Naive thymus-derived CD4-positive, alpha-beta T cell (primary cell): ENCODE measurements at regions not wholly inside any gene's neighbourhood (a gene's known extent, or its start where the extent isn't known, plus 50 kb on each side); places are given as distances from the start of the nearest gene placed in this dataset.

ENCODE experiments used
- ATAC-seq: fragments of 150-1000 bp; cut with Tn5 transposase; 2 replicates; pipeline ENCODE4 v1.10.0; 2021; ENCODE audit warnings: mild to moderate bottlenecking, moderate library complexity
- CTCF ChIA-PET: fragments of 350-600 bp; sonication (Branson Sonifier 250); formaldehyde crosslinking; loops from one replicate; lab custom pipeline; 2021; ENCODE audit warnings: antibody characterized with exemption; lab: Charles Lee
- POLR2A ChIA-PET: fragments of 350-600 bp; sonication (Branson Sonifier 250); formaldehyde crosslinking; loops from one replicate; lab custom pipeline; 2021; ENCODE audit warnings: antibody characterized with exemption, inconsistent platforms; lab: Charles Lee
- DNase-seq, 9 donors: peaks; one replicate each; pipeline versions ENCODE4 v3.0.0 to v3.0.0-alpha.2; 2020 to 2022; ENCODE audit warnings: mixed read lengths in 1 of 9
- H3K27ac ChIP-seq: one replicate; pipeline ENCODE4 v1.7.0; 2013; ENCODE audit warnings: mild to moderate bottlenecking, low read depth, low read length, moderate library complexity
- H3K27me3 ChIP-seq, 2 donors: one replicate each; pipeline ENCODE4 v1.7.0; 2013; ENCODE audit warnings: low read length in 2 of 2, mild to moderate bottlenecking in 2 of 2, moderate library complexity in 2 of 2; ENCODE audit not compliant: control insufficient read depth in 2 of 2, insufficient read depth in 2 of 2
- H3K36me3 ChIP-seq, 3 experiments: 1 replicate in 2 of 3; 2 replicates in 1 of 3; pipeline ENCODE4 v1.7.0; 2013; ENCODE audit warnings: low read length in 3 of 3, mild to moderate bottlenecking in 3 of 3, moderate library complexity in 1 of 3; ENCODE audit not compliant: insufficient read depth in 3 of 3, control insufficient read depth in 2 of 3
- H3K4me1 ChIP-seq, 2 donors: one replicate each; pipeline ENCODE4 v1.7.0; 2013; ENCODE audit warnings: low read length in 2 of 2, mild to moderate bottlenecking in 2 of 2, moderate library complexity in 1 of 2; ENCODE audit not compliant: control insufficient read depth in 2 of 2, insufficient read depth in 2 of 2
- H3K4me3 ChIP-seq: 2 replicates; pipeline ENCODE4 v1.7.0; 2013; ENCODE audit warnings: mild to moderate bottlenecking, low read length
- H3K9me3 ChIP-seq, 3 experiments: 1 replicate in 2 of 3; 2 replicates in 1 of 3; pipeline ENCODE4 v1.7.0; 2013; ENCODE audit warnings: low read length in 3 of 3; ENCODE audit not compliant: control insufficient read depth in 2 of 3
- H3K27ac Mint-ChIP-seq, 9 donors: one replicate each; pipeline ENCODE4 v1.8.0; 2020 to 2022; ENCODE audit warnings: mixed read lengths in 9 of 9, mild to moderate bottlenecking in 8 of 9, moderate library complexity in 5 of 9, inconsistent platforms in 2 of 9
- H3K27me3 Mint-ChIP-seq, 5 donors: one replicate each; pipeline ENCODE4 v1.8.0; 2021 to 2022; ENCODE audit warnings: mixed read lengths in 5 of 5, mild to moderate bottlenecking in 1 of 5
- H3K36me3 Mint-ChIP-seq, 5 donors: one replicate each; pipeline ENCODE4 v1.8.0; 2020 to 2022; ENCODE audit warnings: mixed read lengths in 5 of 5, mild to moderate bottlenecking in 3 of 5, inconsistent platforms in 1 of 5
- H3K4me1 Mint-ChIP-seq, 7 donors: one replicate each; pipeline ENCODE4 v1.8.0; 2020 to 2022; ENCODE audit warnings: mixed read lengths in 7 of 7, mild to moderate bottlenecking in 3 of 7, inconsistent platforms in 1 of 7
- H3K4me3 Mint-ChIP-seq, 10 donors: one replicate each; pipeline ENCODE4 v1.8.0; 2020 to 2022; ENCODE audit warnings: mild to moderate bottlenecking in 10 of 10, mixed read lengths in 10 of 10, moderate library complexity in 6 of 10, inconsistent platforms in 2 of 10
- H3K9me3 Mint-ChIP-seq, 11 donors: one replicate each; pipeline ENCODE4 v1.8.0; 2020 to 2022; ENCODE audit warnings: mixed read lengths in 11 of 11, mild to moderate bottlenecking in 4 of 11, inconsistent platforms in 1 of 11, moderate library complexity in 1 of 11
- intact Hi-C, 2 donors: fragments of 100-400 bp; cut with micrococcal nuclease; formaldehyde crosslinking; loops; one replicate each; pipeline ENCODE4 v1.15.1; 2023

DNA sequence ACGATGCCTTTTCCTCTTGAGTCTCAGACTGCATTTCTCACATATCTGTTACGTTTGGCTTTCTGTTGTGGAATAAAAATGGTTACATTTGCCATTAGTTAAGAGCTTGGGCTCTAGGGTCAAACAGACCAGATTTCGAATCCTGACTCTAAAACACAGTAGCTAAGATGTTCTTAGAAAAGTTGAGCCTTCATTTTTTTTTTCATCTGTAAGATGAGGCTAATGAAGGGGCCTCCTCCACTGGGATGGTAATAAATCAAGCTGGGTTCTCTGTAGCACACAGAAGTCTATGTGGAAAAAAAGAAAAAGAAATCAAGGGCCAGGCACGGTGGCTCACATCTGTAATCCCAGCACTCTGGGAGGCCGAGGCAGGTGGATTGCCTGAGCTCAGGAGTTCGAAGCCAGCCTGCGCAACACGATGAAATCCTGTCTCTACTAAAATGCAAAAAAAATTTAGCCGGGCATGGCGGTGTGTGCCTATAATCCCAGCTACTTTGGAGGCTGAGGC lies 49.9 kb upstream of the CAPRIN1 start:
- ChIA-PET CTCF (no interaction called here), POLR2A (interaction anchor here (1.0 kb wide), 2 partner anchors 14 to 104 kb away, joined by 3 read pairs; partner anchors contain the start of gene NAT10)
- no peak overlapping the region for H3K27ac ChIP-seq

DNA sequence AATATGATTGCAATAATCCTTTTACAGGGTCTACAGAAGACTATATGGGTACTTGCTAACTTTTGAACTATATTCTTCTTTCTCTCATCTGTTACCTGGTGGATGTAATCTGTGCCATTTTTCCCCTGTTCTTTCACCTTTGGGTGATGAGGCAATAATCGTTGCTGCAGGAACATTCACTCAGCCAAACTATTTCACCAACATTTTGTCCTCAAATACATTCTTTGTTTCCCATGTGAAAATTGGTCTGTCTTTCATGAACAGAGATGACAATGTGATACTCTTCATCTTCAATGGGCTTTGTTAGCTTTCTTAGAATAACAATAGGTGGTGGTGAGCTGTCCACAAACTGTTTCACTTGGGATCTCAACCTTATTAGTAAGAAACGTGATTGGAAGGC lies 52.1 kb upstream of the CAPRIN1 start:
- H3K36me3 Mint-ChIP-seq: no peaks in the 10 kb centered on the region

More for the DNA sequence above, 49.9 kb upstream of the CAPRIN1 start:
- Histone ChIP-seq H3K4me1 (peaks cover 0 to 3% of the 10 kb centered on the region in 2 donors), H3K36me3 (no peaks in the 10 kb centered on the region), H3K27me3 (peaks cover 0 to 5% of the 10 kb centered on the region in 2 donors), H3K9me3 (no peaks in the 10 kb centered on the region), H3K4me3 (no peak overlapping the region)
- no peak overlapping the region for H3K27ac Mint-ChIP-seq
- peaks cover 17 to 55% (median 19%) of the 10 kb centered on the region in 5 donors for H3K27me3 Mint-ChIP-seq
- no peaks in the 10 kb centered on the region for H3K9me3 Mint-ChIP-seq
- intact Hi-C loops: no loop called here
- ATAC-seq: no peak
- DNase-seq: no peak
- H3K36me3 Mint-ChIP-seq: no peaks in the 10 kb centered on the region
- H3K4me1 Mint-ChIP-seq: peaks cover 0 to 10% (median 8%) of the 10 kb centered on the region in 7 donors
- H3K4me3 Mint-ChIP-seq: no peak overlapping the region

DNA sequence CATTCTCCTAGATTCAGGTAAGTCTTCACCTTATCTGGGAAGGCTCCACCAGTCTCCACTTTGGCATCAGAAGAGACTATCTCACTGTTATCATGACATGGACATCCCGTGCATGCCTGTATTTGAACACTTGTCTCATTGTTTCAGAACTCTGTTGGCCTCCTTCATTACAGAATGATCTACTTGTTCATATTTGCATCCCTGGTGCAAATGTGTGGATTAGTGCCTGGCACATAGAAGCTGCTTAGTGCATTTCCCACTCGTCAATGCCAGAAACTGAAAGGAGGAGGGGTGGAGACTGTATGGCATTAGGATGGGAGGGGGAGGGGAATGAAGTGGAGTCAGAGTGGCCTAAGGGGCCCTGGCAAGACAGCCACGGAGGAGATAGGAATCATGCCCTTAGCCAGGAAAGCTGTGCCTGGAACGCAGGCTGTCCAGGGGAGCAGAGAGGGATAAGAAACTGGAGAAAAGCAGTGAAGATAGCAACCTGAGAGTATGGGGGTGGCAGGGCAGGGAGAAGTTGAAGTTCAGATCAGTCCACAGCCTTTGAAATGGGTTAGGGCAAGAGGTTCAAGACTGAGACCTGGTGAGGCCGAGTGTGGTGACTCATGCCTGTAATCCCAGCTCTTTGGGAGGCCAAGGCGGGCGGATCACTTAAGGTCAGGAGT lies 53.8 kb upstream of the CAPRIN1 start:
- Mint-ChIP-seq H3K4me1 (peaks cover 0 to 10% (median 8%) of the 10 kb centered on the region in 7 donors), H3K9me3 (no peaks in the 10 kb centered on the region), H3K36me3 (no peaks in the 10 kb centered on the region), H3K27ac (peak overlapping the region in 1 of 9 donors; percentile 49), H3K27me3 (peaks cover 12 to 40% (median 18%) of the 10 kb centered on the region in 5 donors), H3K4me3 (peak overlapping the region in 5 of 10 donors; percentile 46 to 74 (median 63))
- Histone ChIP-seq H3K27me3 (peaks cover 0 to 5% of the 10 kb centered on the region in 2 donors), H3K4me3 (no peak overlapping the region), H3K4me1 (peaks cover 0 to 3% of the 10 kb centered on the region in 2 donors), H3K9me3 (no peaks in the 10 kb centered on the region), H3K36me3 (no peaks in the 10 kb centered on the region), H3K27ac (no peak overlapping the region)
- DNase-seq: no peak
- ChIA-PET POLR2A (interaction anchor here (0.6 to 2.0 kb wide), 3 partner anchors 107 to 361 kb away, joined by 3 to 6 read pairs (median 4); partner anchors contain the start of genes ABTB2 and NAT10), CTCF (interaction anchor here (0.7 to 2.2 kb wide), 12 partner anchors 9 to 360 kb away, joined by 3 to 10 read pairs (median 4); partner anchors contain the start of genes ABTB2 and CAPRIN1)
- no peak for ATAC-seq
- intact Hi-C loops: loop anchor here (1.0 to 5.0 kb wide), 11 partner anchors 54 to 495 kb away; partner anchors contain the start of genes CAPRIN1 (in 2 of the 2) and NAT10 (in 2 of the 2)

More for the DNA sequence above, 52.1 kb upstream of the CAPRIN1 start:
- Histone ChIP-seq H3K4me3 (no peak overlapping the region), H3K27ac (no peak overlapping the region), H3K4me1 (peaks cover 0 to 3% of the 10 kb centered on the region in 2 donors), H3K9me3 (no peaks in the 10 kb centered on the region), H3K36me3 (no peaks in the 10 kb centered on the region), H3K27me3 (peaks cover 0 to 5% of the 10 kb centered on the region in 2 donors)
- H3K27ac Mint-ChIP-seq: no peak overlapping the region
- CTCF ChIA-PET: no interaction called here
- ATAC-seq (no peak), DNase-seq (no peak)
- intact Hi-C loops: loop anchor here (5.0 kb wide), 3 partner anchors 73 to 493 kb away; no protein-coding TSS in a partner anchor
- H3K27me3 Mint-ChIP-seq: peaks cover 17 to 49% (median 19%) of the 10 kb centered on the region in 5 donors
- H3K4me3 Mint-ChIP-seq: no peak overlapping the region
- POLR2A ChIA-PET: no interaction called here
- H3K4me1 Mint-ChIP-seq: peaks cover 0 to 10% (median 8%) of the 10 kb centered on the region in 7 donors
- no peaks in the 10 kb centered on the region for H3K9me3 Mint-ChIP-seq

DNA sequence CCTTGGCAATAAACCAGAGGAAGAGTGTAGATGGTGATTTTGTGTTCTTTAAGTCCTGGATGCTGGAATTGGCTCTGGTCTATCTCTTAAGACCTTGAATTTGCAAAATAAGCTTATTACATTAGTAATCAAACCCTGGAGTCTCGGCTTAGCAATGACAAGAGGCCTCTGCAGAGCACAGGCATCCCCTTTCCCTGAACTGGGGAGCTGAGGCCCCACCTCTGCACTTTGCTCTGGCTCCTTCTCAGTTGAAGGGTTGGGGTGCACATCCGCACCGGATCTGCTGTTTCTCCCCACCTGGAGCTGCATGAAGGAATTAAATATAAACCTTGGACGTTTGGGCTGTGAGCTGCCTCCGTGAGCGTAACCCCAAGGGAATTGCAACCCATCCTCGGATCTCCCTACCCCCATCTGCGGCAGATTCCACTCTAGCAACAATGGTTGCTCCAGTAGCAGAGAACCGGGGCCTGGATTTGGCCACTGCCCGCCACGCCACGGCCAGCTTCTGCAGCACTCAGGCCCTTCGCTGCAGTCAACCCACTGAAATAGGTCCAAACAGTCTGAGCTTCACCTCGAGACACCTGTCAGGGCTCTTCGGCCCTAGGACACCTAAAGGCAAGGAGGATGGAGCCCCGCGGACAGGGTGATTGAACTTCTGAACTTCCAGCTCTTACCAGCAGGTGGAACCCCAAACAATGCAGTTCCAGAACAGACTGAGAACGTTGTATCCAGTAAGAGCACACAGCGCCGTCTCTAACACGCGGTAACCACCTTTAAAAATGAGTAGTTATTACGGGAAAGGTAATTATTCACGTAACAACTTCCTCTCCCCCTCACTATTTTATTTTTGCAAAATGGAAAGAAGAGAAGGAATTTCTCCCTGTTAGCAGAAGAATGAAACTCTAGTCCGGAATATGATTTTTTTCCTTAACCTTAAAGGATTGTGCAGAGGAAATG lies 54.8 kb upstream of the CAPRIN1 start:
- H3K27me3 ChIP-seq: peaks cover 0 to 5% of the 10 kb centered on the region in 2 donors
- H3K27ac ChIP-seq: no peak overlapping the region
- POLR2A ChIA-PET: interaction anchor here (0.6 to 2.0 kb wide), 3 partner anchors 108 to 361 kb away, joined by 3 to 6 read pairs (median 4); partner anchors contain the start of genes ABTB2 and NAT10
- Mint-ChIP-seq H3K36me3 (no peaks in the 10 kb centered on the region), H3K9me3 (no peaks in the 10 kb centered on the region), H3K4me3 (peak overlapping the region in 7 of 10 donors; percentile 31 to 74 (median 59)), H3K4me1 (peaks cover 0 to 10% (median 9%) of the 10 kb centered on the region in 7 donors), H3K27me3 (peaks cover 12 to 33% (median 18%) of the 10 kb centered on the region in 5 donors), H3K27ac (no peak overlapping the region)
- intact Hi-C loops: loop anchor here (1.0 to 5.0 kb wide), 11 partner anchors 55 to 496 kb away; partner anchors contain the start of genes CAPRIN1 (in 2 of the 2) and NAT10 (in 2 of the 2)
- H3K4me1 ChIP-seq: peaks cover 0 to 3% of the 10 kb centered on the region in 2 donors
- H3K36me3 ChIP-seq: no peaks in the 10 kb centered on the region
- H3K4me3 ChIP-seq: no peak overlapping the region
- DNase-seq: peak; percentile 42 to 79 (median 71)
- CTCF ChIA-PET: interaction anchor here (0.7 to 2.2 kb wide), 18 partner anchors 9 to 496 kb away, joined by 3 to 10 read pairs (median 4); partner anchors contain the start of genes ABTB2 and CAPRIN1
- no peaks in the 10 kb centered on the region for H3K9me3 ChIP-seq
- peak; percentile 99 for ATAC-seq

DNA sequence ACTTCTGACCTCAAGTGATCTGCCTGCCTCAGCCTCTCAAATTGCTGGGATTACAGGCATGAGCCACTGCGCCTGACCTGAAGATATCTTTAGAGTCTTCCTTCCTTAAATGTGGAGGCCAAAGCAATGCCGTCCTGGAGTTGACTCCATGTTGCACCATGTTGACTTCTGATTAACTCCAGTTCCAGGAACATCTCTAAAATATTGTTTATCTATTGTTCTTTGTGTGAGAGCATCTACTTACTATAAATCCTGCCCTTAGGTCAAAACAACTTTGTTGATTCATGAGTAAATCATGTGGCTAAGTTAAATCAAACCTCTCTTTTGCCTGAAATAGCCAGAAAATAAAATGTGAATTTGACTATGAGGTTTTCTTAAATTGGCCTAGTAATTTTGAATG lies 56.6 kb upstream of the CAPRIN1 start:
- Mint-ChIP-seq H3K4me3 (no peak overlapping the region), H3K9me3 (no peaks in the 10 kb centered on the region), H3K27me3 (peaks cover 7 to 30% (median 17%) of the 10 kb centered on the region in 5 donors), H3K36me3 (no peaks in the 10 kb centered on the region), H3K4me1 (peaks cover 2 to 21% (median 17%) of the 10 kb centered on the region in 7 donors), H3K27ac (no peak overlapping the region)
- Histone ChIP-seq H3K4me1 (peaks cover 0 to 3% of the 10 kb centered on the region in 2 donors), H3K27ac (no peak overlapping the region), H3K4me3 (no peak overlapping the region), H3K27me3 (peaks cover 0 to 5% of the 10 kb centered on the region in 2 donors), H3K9me3 (no peaks in the 10 kb centered on the region), H3K36me3 (no peaks in the 10 kb centered on the region)
- intact Hi-C loops: loop anchor here (5.0 kb wide), 3 partner anchors 77 to 497 kb away; no protein-coding TSS in a partner anchor
- ATAC-seq (no peak), DNase-seq (no peak)
- POLR2A ChIA-PET: no interaction called here
- CTCF ChIA-PET: interaction anchor here (0.6 to 1.0 kb wide), 3 partner anchors 83 to 1382 kb away, joined by 3 to 5 read pairs (median 4); no protein-coding TSS in a partner anchor
